HS-5 (cell line): ENCODE measurements at regions not wholly inside any gene's neighbourhood (a gene's known extent, or its start where the extent isn't known, plus 50 kb on each side); places are given as distances from the start of the nearest gene placed in this dataset.
"Not testable (repeated sequence)": the region's sequence is repeated elsewhere in the genome, so short reads cannot be mapped to it uniquely, and the experiment has no call there.

Experiments
- DNase-seq: peaks from one replicate; pipeline ENCODE4 v3.0.0-alpha.2; 2012; ENCODE audit warnings: low read depth

DNA sequence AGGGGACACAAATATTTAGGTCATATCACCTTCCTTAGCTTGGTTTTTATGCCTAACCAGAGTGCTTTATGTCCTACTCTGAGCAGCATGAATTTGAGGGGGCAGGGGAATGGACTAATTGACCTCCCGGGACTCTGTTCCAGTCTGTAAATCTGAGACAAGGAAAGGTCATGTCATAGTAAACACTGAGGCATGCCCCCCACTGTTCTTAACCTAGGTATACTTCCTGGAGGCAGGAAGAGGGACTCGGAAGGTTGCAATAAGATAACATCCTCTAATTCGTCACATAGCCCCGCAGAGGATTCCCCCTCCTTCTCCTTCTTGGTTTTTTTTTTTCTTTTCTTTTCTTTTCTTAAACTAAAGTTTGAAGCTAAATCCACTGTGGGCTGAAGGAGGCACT, 540.3 kb upstream of the CADM1 start:
- DNase-seq = no peak

DNA sequence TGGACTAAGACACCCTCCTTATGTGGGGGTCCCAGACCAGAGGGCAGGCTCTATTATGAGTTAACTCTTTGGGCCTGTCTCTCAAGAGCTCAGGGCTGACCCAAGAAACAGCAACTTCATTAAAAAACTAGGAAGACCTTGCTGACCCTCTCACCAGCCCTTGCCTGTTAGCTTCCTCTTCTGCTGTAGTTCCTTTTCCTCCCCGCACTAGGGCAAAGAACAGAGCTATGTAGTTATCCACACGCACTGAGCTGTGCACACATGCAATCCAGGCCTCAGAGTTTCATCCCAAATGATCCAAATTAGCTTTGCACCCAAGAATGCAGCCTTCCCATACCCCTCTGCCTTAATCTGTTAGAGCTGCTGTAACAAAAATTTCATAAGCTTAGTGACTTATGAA, 539.6 kb upstream of the CADM1 start:
- DNase-seq = no peak

DNA sequence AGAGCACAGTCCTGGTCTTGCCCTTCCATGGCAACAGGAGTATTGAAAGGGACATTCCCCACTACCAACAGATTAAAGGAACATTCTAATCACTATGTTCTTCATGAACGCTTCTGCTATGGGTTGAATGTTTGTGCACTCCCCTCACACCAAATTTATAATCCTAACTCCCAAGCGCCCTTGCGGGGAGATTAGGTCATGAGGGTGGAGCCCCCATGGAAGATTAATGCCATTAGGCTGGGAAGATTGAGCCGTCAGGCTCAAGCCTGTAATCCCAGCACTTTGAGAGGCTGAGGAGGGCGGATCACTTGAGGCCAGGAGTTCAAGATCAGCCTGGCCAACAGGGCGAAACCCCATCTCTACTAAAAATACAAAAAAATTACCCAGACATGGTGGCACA, 538.8 kb upstream of the CADM1 start:
- not testable (repeated sequence) for DNase-seq

DNA sequence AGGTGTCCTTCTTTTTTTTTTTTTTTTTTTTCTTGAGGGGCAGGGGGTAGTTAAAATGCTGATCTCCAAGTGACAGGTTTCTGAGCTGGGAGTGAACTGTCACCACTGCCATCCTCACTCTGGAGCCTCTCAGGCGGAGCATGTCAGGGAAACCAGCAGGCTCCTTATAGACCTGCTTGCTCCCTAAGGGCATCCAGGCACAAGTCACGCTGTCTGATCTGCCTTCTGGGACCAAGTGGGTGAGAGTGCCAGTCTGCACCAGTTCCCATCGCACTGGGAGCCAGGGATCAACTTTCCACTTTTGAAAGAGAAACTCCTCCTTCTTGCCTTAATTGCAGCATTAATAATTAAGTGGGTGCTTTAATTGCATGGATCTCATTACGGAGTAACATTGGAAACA, 537.9 kb upstream of the CADM1 start:
- no peak for DNase-seq

DNA sequence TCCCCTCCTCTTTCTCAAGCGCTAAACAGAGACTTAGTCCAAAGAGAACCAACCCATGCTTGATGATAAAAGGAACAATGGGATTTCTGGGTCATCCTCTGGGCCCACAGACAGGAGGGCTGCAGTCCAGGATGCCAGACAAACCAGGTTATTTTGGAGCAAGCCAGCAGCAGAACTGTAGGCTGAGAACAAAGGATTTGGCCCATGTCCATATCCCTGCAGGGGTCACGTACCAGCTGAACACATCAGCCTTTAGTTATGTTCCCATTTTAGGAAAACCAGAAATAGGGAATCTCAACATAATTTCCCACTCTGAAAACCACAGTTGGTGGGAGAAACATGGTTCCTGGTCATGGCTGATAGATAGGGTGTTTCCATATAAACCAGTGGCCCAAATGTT, 533.6 kb upstream of the CADM1 start:
- no peak for DNase-seq

DNA sequence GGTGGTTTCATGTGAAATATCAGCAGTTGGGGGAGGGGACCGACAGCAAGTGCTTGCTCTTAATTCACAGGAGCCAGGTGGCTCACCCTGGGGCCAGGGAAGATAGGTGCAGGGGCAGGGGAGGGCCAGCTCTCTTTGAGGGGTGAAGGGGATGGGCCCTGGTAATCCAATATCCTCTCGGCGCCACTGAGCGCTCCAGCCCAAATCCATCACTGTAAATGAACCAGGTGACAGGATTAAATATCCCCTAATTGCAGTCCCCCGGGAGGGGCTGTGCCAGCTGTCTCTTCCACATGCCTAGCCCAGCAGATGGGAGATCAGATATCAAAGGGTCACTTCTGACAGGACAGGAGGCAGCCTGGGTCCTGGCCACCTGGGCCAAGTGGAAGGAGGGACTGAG, 531.8 kb upstream of the CADM1 start:
- DNase-seq = no peak

DNA sequence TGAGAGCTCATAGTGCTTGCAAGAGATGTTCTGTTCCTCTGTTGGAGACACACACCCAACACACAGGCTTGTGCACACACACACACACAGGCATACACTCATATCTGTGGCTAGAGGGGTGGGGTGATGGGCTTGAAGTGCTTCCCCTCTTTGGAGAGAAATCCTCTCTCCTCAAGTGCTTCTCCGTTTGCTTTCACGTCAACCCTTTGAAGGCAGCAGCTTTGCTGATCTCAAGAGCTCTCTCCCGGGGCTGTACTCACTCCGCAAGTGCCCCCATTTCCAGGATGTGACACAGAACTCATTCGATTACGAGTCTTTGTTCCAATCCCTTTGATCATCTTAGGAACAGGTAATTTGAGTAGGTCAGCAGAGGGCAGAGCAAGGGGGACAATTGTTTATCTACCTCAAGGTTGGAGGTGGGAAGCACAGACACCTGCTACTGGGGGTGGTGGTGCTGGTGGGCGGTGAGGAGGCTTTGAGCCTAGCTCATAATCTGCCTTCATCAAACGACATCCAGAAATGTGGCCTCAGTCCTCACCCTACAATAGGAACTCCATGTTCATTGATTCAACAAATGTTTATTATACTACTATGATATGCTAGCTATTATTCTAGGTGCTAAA, 529.8 kb upstream of the CADM1 start:
- no peak for DNase-seq

DNA sequence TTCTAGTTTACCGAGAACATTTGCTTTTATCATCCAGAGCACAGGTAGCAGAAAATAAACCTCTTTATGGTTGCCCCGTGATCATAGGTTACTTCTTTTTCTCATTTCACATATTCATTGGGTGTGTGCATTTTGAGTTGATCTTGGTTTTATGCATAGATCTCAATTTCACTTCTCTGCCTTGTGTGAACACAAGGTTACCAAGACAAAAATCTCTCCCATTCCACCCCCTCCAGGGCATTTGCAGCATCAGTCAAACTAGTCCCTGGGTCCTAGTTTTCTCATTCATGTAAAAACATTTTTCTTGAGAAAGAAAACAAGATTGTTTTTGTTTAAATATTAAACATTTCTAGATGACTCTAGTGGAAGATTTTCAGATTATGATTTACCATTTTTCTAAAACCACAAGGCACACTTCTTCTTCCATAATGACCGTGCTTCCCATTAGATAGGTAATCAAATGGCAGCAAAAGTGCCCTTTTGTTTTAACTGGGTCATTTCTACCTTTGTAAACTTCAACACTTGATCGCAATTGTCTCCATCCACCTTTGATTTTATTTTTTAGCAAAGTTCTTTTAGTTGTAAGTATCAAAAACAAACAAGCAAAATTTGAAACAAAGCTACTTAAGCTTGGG, 526.6 kb upstream of the CADM1 start:
- DNase-seq = no peak

DNA sequence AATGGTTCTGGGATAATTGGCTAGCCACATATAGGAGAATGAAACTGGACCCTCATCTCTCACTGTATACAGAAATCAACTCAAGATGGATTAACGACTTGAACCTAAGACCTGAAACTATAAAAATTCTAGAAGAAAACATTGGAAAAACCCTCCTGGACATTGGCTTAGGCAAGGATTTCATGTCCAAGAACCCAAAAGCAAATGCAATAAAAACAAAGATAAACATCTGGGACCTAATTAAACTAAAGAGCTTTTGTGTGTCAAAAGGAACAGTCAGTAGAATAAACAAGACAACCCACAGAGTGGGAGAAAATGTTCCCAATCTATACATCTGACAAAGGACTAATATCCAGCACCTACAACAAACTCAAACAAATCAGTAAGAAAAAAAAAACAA, 524.3 kb upstream of the CADM1 start:
- not testable (repeated sequence) for DNase-seq

DNA sequence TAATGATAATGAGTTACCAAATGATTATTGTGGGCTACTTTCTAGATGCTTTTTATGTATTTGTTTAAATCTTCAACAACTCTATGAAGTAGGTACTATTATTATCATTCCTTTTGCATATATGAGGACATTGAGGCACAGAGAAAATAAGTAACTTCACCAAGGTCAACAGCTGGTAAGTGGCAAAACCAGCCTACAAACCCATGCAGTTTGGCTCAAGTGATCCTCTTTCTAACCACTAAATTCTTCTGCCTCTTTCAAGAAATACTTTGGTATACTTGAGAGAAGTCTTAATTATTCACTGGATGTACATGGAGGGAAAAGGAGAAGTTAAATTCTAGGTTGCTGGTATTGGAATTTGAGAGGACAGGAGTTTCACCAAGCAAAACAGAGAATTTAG, 495.2 kb upstream of the CADM1 start:
- no peak for DNase-seq

DNA sequence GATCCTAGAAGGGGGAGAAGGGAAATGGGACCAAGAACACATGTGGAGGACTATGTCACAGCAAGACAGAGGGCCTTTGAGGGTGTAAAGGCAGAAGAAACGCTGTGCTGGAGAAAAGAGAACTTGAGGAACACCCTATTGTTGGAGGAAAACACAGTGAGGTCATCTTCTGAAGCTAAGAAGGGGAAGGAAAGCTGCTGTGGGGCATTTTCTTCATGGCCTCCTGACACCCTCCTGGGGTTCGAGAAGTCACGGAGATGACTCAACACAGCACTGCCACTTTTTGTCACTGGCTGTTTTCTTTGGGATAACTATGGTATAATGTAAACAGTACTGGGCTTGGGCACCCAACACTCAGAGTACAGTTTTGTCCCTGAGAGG, 492.6 kb upstream of the CADM1 start:
- DNase-seq = no peak

DNA sequence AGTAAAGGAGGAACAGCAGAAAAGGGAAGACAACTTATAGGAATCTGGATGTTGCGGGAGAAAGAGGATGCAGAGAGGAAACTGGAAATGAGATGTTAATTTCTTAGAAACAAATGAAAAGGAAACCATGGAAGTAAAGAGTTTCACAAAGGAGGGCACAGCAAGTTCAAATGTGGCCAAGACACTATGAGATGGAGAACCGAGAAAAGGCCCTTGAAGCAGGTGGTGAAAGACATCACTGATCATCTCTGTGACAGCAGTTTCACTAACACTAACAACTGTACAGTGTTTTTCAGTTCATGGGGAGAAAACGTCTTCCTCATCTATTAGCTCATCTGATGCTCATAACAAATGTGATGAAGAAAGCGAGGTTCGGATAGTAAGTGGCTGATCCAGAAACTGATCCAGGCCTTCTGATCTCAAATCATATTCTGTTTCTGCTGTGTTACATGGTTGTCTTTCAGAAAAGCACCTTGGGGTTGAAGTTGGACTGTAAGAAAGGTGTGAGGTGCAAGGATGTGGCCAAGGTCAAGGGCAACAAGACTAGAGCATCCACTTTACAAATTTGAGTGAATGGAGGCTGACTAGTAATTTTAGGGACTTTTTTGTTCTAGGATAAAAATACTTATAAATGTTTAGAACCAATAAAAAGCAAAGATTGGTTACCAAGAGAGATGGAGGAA, 492.1 kb upstream of the CADM1 start:
- DNase-seq = no peak

DNA sequence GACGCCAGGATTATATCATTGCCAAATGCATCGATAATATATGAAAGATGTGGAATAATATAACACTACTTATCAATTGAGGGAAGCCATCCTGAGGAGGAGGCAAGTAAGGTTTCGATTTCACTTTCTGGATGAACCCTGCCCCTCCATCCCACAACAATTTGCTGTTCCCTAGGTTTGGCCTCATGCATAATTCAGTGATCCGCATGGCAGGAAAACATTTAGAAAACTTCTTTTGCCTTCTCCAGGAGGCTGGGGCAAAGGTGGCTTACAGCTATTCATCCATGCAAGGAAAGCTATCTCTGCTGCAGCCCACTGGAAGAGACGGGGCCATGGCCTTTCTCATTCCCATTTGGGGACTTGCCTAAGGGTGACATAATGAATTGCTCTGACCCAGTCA, 489.4 kb upstream of the CADM1 start:
- no peak for DNase-seq

DNA sequence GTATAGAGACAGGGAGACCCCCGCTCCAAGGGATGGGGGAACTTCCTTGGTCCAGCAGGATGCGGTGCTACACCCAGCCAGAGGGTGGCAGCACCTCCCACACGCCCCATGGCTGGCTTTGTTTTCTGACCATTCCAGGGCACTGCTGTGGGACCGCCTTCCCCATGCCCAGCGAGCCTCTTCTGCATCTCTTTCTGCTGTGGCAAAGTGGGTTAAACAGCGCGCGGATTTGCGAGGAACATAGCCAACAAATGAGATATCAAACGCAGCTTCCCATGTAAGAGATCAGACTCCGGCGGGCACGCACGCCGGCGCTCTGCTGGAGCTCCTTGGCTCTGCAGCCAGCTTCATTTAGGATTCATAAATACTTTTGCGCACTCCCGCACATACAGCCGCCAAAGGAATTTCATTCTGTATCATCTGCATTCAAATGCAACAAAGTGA, 485.8 kb upstream of the CADM1 start:
- no peak for DNase-seq

DNA sequence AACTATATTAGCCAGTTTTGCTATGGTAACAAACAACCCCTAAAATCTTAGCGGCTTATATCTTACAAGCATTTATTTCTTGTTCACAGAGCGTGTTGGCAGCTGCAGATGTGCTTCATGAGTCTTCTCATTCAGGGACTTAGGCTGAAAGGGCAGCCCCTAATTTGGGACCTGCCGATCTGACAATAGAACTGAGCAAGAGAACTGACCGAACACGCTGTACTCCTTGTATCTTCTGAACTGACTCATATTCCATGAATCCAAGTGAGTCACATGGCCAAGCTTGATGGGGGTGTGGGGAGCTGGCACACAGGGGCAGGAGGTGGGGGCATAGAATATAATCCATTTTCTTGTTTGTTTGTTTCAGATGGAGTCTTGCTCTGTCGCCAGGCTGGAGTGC, 481.7 kb upstream of the CADM1 start:
- no peak for DNase-seq

DNA sequence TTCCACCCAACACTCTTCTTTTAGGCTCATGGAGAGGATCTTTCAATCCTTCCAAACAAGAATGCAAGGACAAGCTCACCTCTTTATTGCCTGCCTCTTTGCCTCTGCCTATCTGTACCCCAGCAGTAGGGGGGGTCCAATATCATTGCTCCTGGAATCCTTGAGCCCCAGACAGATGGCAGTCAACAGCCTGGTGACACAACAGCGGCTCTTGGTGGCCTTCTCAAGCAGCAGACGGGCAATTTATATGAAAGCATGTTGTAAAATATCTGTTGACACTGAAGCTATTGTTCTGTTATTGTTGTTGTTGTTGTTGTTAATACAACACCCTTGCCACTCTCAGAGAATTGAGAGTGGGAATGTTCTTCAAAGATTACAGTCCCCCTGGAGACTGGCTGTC, 480.0 kb upstream of the CADM1 start:
- no peak for DNase-seq

DNA sequence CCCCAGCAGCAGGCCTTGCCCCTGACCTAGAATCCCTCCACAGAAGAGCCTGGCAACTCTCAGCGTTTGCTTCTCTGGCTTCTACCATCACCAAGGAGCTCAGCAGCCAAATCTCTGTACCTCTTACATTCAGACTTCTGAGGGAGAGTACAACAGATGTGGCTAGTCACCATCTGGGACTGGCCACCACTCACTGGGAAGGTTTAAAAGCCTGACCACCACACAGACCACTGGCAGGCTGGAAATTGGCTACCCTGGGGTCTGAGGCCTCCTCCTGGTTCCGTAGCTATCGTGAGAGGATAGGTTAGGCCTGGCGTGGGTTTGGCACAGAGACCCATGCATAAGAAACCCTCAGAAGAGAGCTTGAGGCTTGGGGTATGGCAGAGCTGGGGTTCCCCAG, 478.5 kb upstream of the CADM1 start:
- no peak for DNase-seq

DNA sequence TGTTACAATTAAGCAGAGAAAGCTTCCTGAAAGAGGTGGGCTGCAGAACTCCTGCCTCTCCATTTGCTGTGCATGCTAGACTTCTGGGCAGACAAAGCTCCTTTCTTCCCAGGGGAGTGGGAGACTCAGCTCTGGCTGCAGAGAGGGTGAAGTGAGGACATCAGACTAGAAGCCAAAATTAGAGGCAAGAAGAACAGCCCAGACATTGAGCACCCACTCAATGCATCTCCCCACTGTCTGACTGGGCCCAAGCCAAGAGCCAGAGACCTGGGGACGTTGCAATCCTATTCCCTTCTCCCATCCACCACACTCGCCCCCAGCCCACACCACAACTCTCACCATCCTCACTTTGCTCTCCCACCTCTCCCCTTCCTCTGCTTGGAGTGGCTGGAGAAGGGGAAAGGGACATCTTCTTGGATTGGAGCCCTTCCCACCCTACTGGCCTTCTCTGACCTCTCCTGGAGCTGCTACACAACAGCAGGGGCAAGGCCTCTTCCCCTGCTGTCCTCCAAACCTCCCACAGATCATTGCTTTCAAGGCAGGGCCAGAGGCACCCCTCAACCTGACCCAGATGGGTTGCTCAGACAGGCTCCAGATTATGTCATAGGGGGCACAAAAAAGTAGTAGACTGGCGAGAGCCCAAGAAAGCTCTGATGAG, 477.7 kb upstream of the CADM1 start:
- DNase-seq = no peak

DNA sequence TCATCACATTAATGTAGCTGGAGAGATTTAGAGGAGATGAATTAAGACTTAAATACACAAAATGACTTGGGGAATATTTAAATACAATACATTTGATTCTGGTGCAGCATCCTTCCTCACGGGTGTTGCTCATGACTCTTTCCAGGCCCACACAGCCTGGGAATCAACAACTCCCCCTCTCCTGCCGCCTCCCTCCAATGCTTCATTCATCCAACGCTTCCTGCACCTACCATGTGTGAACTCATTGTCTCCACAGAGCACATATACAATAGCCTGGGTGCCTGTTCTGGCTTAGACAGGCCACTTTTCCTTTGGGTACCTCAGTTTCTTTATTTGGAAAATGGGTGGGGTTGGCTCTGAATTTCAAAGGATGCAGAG, 476.9 kb upstream of the CADM1 start:
- no peak for DNase-seq

DNA sequence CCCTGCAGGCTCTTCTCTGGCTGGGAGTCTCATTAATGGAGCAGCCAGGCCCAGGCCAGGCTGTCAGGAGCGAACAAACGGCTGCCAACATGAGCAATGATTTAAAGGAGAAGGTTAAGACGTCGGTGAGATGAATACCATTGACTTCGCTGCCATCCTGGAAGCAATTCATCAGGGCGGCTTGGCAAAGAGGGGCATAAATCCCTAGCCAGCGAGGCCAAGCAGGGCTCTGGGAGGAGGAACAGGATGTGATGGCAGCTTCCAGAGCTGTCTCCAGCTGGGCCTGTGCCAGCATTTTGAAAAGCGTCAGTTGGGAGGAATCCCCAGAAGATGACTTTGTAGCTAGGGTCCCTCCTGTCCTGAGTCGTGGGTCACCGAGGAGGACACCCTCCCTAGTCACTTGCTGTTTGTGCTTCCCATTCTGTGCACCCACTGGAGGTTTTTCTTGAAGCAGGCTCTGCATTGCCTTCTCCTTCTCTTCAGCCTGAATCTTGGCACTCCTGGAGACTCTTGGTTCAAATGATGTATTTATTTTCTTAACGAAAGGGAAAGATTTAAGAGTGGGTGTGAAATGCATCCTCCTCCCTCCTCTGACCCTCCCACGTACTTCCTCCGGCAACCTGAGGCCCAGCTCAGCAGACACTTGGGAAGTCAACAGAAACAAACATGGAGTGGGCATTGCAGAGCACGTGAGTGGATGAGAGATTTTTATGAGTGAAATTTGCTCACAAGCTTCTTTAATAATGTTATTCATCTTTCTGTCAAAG, 476.3 kb upstream of the CADM1 start:
- no peak for DNase-seq

DNA sequence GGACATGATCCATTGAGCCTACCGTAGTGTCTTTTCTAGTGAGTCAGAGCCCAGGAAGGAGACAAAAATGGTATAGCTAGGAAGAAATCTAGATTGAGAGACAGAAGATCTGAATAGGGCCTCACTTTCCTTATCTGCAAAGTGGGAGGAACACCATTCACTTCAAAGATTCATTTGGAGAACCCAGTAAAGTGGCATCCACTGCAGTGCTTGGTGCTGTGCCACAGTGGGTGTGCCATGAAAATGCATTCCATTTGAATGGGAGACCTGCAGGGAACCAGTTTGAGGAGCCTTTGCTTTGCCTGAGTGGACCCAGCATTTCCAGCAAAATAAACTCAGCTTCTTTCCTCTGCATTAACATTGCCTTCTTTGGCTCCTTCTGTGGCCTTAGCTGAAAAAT, 470.5 kb upstream of the CADM1 start:
- no peak for DNase-seq

DNA sequence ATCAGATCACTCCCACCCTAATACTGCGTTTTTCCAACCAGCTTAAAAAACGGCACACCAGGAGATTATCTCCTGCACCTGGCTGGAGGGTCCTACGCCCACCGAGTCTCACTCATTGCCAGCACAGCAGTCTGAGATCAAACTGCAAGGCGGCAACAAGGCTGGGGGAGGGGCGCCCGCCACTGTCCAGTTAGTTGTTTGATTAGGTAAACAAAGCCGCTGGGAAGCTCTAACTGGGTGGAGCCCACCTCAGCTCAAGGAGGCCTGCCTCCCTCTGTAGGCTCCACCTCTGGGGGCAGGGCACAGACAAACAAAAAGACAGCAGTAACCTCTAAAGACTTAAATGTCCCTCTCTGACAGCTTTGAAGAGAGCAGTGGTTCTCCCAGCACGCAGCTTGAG, 463.0 kb upstream of the CADM1 start:
- DNase-seq = not testable (repeated sequence)
